ENCODE measurements at regions not wholly inside any gene's neighbourhood (a gene's known extent, or its start where the extent isn't known, plus 50 kb on each side); places are given as distances from the start of the nearest gene placed in this dataset.

DNA sequence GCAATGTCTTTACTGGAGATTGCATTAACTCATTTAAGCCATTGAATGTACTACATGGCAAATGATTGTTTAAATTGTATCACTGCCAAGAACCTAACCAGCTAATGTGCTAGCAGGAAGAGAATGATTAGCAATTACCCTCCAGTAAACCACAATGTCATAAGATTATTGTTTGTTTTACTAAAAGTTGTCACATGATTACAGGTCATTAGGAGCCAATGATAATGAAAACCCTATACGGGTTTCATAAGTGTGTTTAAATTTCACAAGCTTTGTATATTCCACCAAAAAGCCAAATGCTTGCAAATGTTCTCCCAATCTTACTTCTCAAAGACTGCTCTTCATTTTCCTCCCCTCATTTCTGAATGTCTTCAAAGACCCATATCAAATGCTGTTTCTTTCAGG, 76.5 kb upstream of the PPP1R3C start (continued):
- TF ChIP-seq, protein P1, sequence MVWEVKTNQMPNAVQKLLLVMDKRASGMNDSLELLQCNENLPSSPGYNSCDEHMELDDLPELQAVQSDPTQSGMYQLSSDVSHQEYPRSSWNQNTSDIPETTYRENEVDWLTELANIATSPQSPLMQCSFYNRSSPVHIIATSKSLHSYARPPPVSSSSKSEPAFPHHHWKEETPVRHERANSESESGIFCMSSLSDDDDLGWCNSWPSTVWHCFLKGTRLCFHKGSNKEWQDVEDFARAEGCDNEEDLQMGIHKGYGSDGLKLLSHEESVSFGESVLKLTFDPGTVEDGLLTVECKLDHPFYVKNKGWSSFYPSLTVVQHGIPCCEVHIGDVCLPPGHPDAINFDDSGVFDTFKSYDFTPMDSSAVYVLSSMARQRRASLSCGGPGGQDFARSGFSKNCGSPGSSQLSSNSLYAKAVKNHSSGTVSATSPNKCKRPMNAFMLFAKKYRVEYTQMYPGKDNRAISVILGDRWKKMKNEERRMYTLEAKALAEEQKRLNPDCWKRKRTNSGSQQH (CRISPR knock-in tag; IDR thresholded peaks at IDR 0.05): no peak
- TF ChIP-seq POLR2G (IDR thresholded peaks at IDR 0.05; ENCODE audit: low read depth, low read length): no peak

DNA sequence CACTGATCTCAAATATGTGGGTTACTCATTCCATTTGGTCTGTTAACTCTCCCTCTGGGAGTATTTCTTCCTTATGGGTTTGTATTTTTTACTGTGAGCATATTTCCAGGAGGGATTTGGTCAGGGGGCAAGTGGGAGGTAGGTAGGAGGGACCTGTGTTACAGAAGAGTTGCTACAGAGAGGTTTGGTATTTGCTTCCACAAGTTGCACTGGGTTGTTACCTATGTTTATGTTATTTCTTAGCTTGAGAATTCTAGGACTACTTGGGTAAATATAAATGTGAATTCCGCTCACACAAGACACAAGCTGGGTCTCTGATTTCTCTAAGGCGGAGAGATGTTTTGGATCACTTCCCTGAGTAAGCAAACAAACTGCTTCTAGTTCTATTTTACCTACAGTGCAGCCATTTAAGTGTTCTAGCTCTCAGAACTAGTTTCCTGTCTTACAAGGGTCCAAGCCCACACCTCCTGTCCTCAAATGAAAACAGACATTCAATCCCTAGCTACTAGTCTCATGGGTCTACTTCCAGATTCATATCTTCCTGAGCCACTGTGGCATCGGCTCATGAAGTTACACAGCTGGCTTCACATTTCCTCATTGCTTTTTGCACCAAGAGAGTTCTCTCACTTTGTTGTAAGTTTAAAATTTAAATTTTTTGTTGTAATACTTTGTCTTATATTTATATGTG, 75.4 kb upstream of the PPP1R3C start:
- ChIA-PET CTCF (ENCODE audit: low intra/inter-chr PET ratio) (no interaction called here), POLR2A (no interaction called here)
- Histone ChIP-seq H3K4me1 (replicated peaks in 1 of 2; ENCODE audit: control insufficient read depth in 2 of 2, insufficient read depth in 2 of 2, low read length in 2 of 2) (peaks cover 0 to 14% of the 10 kb centered on the region in 2 experiments; a peak in 1 of 5 replicates), H3K4me3 (no peak overlapping the region), H3K36me3 (ENCODE audit: control insufficient read depth, insufficient read depth, low read length) (no peaks in the 10 kb centered on the region), H3K9me1 (ENCODE audit: control insufficient read depth, insufficient read depth, low read length) (no peaks in the 10 kb centered on the region), H4K20me1 (replicated peaks; ENCODE audit: control insufficient read depth, insufficient read depth, low read length) (no peaks in the 10 kb centered on the region), H3K4me2 (ENCODE audit: insufficient read depth, low read length) (no peak overlapping the region), H3K27ac (ENCODE audit: extremely low read depth, low read depth, low read length) (no peak overlapping the region), H3K27me3 (ENCODE audit: control insufficient read depth in 2 of 2, insufficient read depth in 2 of 2, low read length in 2 of 2) (no peaks in the 10 kb centered on the region), H2AFZ (ENCODE audit: low read depth, low read length) (no peak overlapping the region; the same call in 1 of the 2 replicates), H3K79me2 (ENCODE audit: control insufficient read depth, insufficient read depth, low read length) (no peaks in the 10 kb centered on the region), H3K9ac (ENCODE audit: insufficient read depth in 1 of 2, low read depth in 2 of 2, low read length in 2 of 2) (no peak overlapping the region), H3K9me3 (replicated peaks; ENCODE audit: control insufficient read depth, insufficient read depth, low read depth, low read length) (no peaks in the 10 kb centered on the region)
- WGBS (ENCODE audit: insufficient coverage, low coverage, missing lambda C conversion rate): 51% methylated on average over 3 of the region's 3 CpGs
- intact Hi-C loops (cut with micrococcal nuclease): no loop called here
- ATAC-seq: no peak
- in situ Hi-C loops (cut with MboI): no loop called here
- no peak for TF ChIP-seq GABPA (tag; conservative IDR thresholded peaks at IDR 0.05; ENCODE audit: low read depth)
- TF ChIP-seq, protein P2, sequence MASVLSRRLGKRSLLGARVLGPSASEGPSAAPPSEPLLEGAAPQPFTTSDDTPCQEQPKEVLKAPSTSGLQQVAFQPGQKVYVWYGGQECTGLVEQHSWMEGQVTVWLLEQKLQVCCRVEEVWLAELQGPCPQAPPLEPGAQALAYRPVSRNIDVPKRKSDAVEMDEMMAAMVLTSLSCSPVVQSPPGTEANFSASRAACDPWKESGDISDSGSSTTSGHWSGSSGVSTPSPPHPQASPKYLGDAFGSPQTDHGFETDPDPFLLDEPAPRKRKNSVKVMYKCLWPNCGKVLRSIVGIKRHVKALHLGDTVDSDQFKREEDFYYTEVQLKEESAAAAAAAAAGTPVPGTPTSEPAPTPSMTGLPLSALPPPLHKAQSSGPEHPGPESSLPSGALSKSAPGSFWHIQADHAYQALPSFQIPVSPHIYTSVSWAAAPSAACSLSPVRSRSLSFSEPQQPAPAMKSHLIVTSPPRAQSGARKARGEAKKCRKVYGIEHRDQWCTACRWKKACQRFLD (CRISPR knock-in tag; IDR thresholded peaks at IDR 0.05): 0 out of 2 replicates have a peak, but pooled peaks have one; percentile 24
- FAIRE-seq: no peak
- BruUV-seq (replicated peaks): no TSS peak
- no peak for DNase-seq (ENCODE audit: extremely low read depth in 1 of 4, low spot score in 3 of 4)
